ENCODE measurements at regions not wholly inside any gene's neighbourhood (a gene's known extent, or its start where the extent isn't known, plus 50 kb on each side); places are given as distances from the start of the nearest gene placed in this dataset.

- no peak for DNase-seq
- no peaks in the 10 kb centered on the region for H3K36me3 ChIP-seq (ENCODE audit: insufficient read depth in 1 of 2, low read depth in 1 of 2)
- H3K9me3 ChIP-seq, result no peaks in the 10 kb centered on the region
- no peaks in the 10 kb centered on the region for H3K4me1 ChIP-seq
- intact Hi-C loops (cut with DNase I), result no loop called here
- ATAC-seq, result no peak
- no peak overlapping the region for H3K4me3 ChIP-seq
- peaks cover 0 to 12% (median 2%) of the 10 kb centered on the region in 3 donors for H3K27me3 ChIP-seq (ENCODE audit: insufficient read depth in 3 of 3, low read length in 2 of 3)
- no peak for TF ChIP-seq CTCF (IDR thresholded peaks at IDR 0.05)
- 29 to 34% (median 33%) methylated on average over 8 of the region's 8 CpGs for WGBS, 3 donors
- H3K27ac ChIP-seq, result no peak overlapping the region
Observed at GRCh38 chr15:68504681-68505170, 72.8 kb upstream of the ITGA11 start.

- Histone ChIP-seq H3K36me3 (ENCODE audit: insufficient read depth in 1 of 2, low read depth in 1 of 2) (no peaks in the 10 kb centered on the region), H3K9me3 (no peaks in the 10 kb centered on the region), H3K27ac (no peak overlapping the region), H3K27me3 (ENCODE audit: insufficient read depth in 3 of 3, low read length in 2 of 3) (peaks cover 0 to 12% (median 2%) of the 10 kb centered on the region in 3 donors), H3K4me3 (no peak overlapping the region), H3K4me1 (no peaks in the 10 kb centered on the region)
- no peak for DNase-seq
- intact Hi-C loops (cut with DNase I), result no loop called here
- ATAC-seq, result no peak
- no peak for TF ChIP-seq CTCF (IDR thresholded peaks at IDR 0.05)
- WGBS, 3 donors, result 95 to 100% (median 100%) methylated on average over 2 of the region's 2 CpGs
Observed at GRCh38 chr15:68506071-68506470, 72.7 kb upstream of the CORO2B start.

GRCh38 chr15:68507447-68507846 is 71.3 kb upstream of the CORO2B start:
- Histone ChIP-seq H3K27me3 (ENCODE audit: insufficient read depth in 3 of 3, low read length in 2 of 3) (peaks cover 0 to 18% (median 2%) of the 10 kb centered on the region in 3 donors), H3K27ac (no peak overlapping the region), H3K4me1 (no peaks in the 10 kb centered on the region), H3K36me3 (ENCODE audit: insufficient read depth in 1 of 2, low read depth in 1 of 2) (no peaks in the 10 kb centered on the region), H3K9me3 (no peaks in the 10 kb centered on the region), H3K4me3 (no peak overlapping the region)
- no peak for TF ChIP-seq CTCF (IDR thresholded peaks at IDR 0.05)
- 97 to 99% (median 98%) methylated on average over 2 of the region's 2 CpGs for WGBS, 3 donors
- intact Hi-C loops (cut with DNase I), result no loop called here
- ATAC-seq (no peak), DNase-seq (no peak)

- intact Hi-C loops (cut with DNase I), result no loop called here
- H3K27ac ChIP-seq, result no peak overlapping the region
- DNase-seq (peak in 1 of 2 donors; percentile 67), ATAC-seq (no peak)
- H3K4me1 ChIP-seq, result no peaks in the 10 kb centered on the region
- H3K36me3 ChIP-seq (ENCODE audit: insufficient read depth in 1 of 2, low read depth in 1 of 2), result no peaks in the 10 kb centered on the region
- TF ChIP-seq CTCF (IDR thresholded peaks at IDR 0.05), result no peak
- peaks cover 0 to 18% (median 2%) of the 10 kb centered on the region in 3 donors for H3K27me3 ChIP-seq (ENCODE audit: insufficient read depth in 3 of 3, low read length in 2 of 3)
- no peak overlapping the region for H3K4me3 ChIP-seq
- 50 to 55% (median 54%) methylated on average over 12 of the region's 12 CpGs for WGBS, 3 donors
- no peaks in the 10 kb centered on the region for H3K9me3 ChIP-seq
Observed at GRCh38 chr15:68508485-68509189, 70.2 kb upstream of the CORO2B start.

GRCh38 chr15:68510558-68510957 is 68.2 kb upstream of the CORO2B start:
- Histone ChIP-seq H3K4me3 (no peak overlapping the region), H3K27me3 (ENCODE audit: insufficient read depth in 3 of 3, low read length in 2 of 3) (peaks cover 0 to 9% (median 2%) of the 10 kb centered on the region in 3 donors), H3K36me3 (ENCODE audit: insufficient read depth in 1 of 2, low read depth in 1 of 2) (no peaks in the 10 kb centered on the region), H3K27ac (no peak overlapping the region), H3K4me1 (no peaks in the 10 kb centered on the region), H3K9me3 (no peaks in the 10 kb centered on the region)
- DNase-seq (no peak), ATAC-seq (no peak)
- intact Hi-C loops (cut with DNase I), result no loop called here
- TF ChIP-seq CTCF (IDR thresholded peaks at IDR 0.05), result no peak
- WGBS, 3 donors, result 53 to 67% (median 59%) methylated on average over 2 of the region's 2 CpGs

All from psoas muscle (tissue), 7 donors.